ENCODE measurements at regions not wholly inside any gene's neighbourhood (a gene's known extent, or its start where the extent isn't known, plus 50 kb on each side); places are given as distances from the start of the nearest gene placed in this dataset.

DNA sequence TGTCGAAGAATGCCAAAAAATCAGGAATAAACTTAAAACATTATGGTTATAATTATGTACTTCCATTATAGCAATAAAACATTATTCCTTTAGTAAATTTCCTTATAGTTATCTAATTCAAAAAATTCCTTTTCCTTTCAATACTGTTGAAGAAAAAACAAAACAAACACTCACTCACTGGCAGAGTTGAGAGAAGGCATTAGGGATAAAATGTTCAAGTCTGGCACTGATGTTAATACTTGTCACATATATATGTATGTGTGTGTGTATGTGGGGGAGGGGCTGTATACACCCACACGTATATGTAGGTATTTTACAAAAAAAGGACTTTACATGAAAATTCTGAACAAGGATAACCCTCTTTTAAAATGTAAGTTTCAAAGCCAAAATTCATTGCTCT, 150.2 kb upstream of the MEOX2 start:
- no peak overlapping the region for H3K4me3 ChIP-seq (replicated peaks; ENCODE audit: low read depth, low read length)
- no peak for DNase-seq (ENCODE audit: low read depth)
- TF ChIP-seq CTCF (IDR thresholded peaks at IDR 0.05; ENCODE audit: low read length, missing control alignments): no peak

- TF ChIP-seq CTCF (IDR thresholded peaks at IDR 0.05; ENCODE audit: low read length, missing control alignments): no peak
- H3K4me3 ChIP-seq (replicated peaks; ENCODE audit: low read depth, low read length): no peak overlapping the region
- no peak for DNase-seq (ENCODE audit: low read depth)
Observed at GRCh38 chr7:15836041-15836440, 149.6 kb upstream of the MEOX2 start.

GRCh38 chr7:15834446-15834845, 148.0 kb upstream of the MEOX2 start:
- no peak overlapping the region for H3K4me3 ChIP-seq (replicated peaks; ENCODE audit: low read depth, low read length)
- TF ChIP-seq CTCF (IDR thresholded peaks at IDR 0.05; ENCODE audit: low read length, missing control alignments): no peak
- DNase-seq (ENCODE audit: low read depth): no peak

DNA sequence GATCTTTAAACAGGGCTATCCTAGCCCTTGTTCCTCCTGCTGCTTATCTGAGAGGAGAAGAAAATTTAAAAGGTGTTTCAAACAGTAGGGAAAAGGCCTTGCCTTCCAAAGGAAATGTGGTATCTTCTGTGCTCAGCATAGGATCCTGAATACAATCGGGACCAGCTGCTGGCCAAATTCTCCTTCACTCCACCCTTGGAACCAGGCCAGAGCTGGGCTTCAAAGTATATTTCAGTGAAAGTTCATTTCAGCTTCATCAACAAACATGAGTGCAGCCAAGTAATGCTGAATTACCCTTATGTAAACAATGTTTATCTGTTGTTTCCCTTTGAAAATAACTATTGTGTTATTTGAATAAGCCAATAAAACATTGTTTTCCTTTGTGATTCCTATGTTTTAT, 146.5 kb upstream of the MEOX2 start:
- no peak for TF ChIP-seq CTCF (IDR thresholded peaks at IDR 0.05; ENCODE audit: low read length, missing control alignments)
- peak; percentile 58 for DNase-seq (ENCODE audit: low read depth)
- H3K4me3 ChIP-seq (replicated peaks; ENCODE audit: low read depth, low read length): no peak overlapping the region

- no peak for TF ChIP-seq CTCF (IDR thresholded peaks at IDR 0.05; ENCODE audit: low read length, missing control alignments)
- DNase-seq (ENCODE audit: low read depth): no peak
- no peak overlapping the region for H3K4me3 ChIP-seq (replicated peaks; ENCODE audit: low read depth, low read length)
Observed at GRCh38 chr7:15831606-15832005, 145.1 kb upstream of the MEOX2 start.

DNA sequence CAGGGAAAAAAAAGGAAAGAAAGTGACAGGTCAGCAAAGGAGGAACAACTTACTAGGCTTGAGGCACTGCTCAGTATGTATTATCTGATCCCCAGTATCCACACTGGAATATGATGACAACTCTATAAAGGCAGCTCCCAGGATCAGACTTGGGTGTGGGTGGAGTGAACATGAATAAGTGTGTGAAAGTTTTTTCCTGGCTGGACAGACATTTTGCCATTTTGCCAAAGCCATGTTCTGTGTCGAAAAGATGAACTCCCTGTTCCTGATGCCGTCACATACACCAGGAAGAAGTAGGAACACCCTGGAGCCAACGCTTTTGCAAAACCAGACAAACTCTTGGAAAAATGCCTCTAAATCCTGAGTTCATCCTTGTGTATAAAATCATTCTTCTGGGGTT, 143.2 kb upstream of the MEOX2 start:
- TF ChIP-seq CTCF (IDR thresholded peaks at IDR 0.05; ENCODE audit: low read length, missing control alignments): no peak
- peak; percentile 18 for DNase-seq (ENCODE audit: low read depth)
- H3K4me3 ChIP-seq (replicated peaks; ENCODE audit: low read depth, low read length): no peak overlapping the region

GRCh38 chr7:15828881-15829280, 142.4 kb upstream of the MEOX2 start:
- H3K4me3 ChIP-seq (replicated peaks; ENCODE audit: low read depth, low read length): no peak overlapping the region
- TF ChIP-seq CTCF (IDR thresholded peaks at IDR 0.05; ENCODE audit: low read length, missing control alignments): no peak

More at GRCh38 chr7:15828881-15829280, 142.4 kb upstream of the MEOX2 start:
- DNase-seq (ENCODE audit: low read depth): no peak

Measured in fibroblast of pulmonary artery (primary cell).